ENCODE measurements at regions not wholly inside any gene's neighbourhood (a gene's known extent, or its start where the extent isn't known, plus 50 kb on each side); places are given as distances from the start of the nearest gene placed in this dataset.

DNA sequence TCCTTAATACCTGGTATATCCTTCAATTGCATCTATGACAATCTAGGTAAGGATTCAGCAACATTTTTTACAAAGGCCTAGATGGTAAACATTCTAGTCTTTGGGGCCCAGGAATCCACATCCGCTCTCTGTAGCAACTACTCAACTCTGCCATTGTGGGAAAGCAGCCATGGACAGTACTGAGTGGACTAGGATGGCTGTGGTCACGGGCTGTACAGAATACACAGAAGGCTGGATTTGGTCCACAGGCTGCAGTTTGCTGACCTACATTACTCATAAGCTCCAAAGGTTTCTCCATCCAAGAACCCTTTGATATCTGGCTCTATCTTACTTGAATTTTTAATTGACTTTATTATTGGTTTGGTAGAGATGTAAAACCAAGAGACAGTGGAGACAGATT lies 418.3 kb upstream of the LRRTM1 start:
- Histone ChIP-seq H3K36me3 (ENCODE audit: control insufficient read depth, insufficient read depth, low read length) (no peaks in the 10 kb centered on the region), H3K4me1 (ENCODE audit: control insufficient read depth, insufficient read depth, low read length) (no peaks in the 10 kb centered on the region), H3K27ac (ENCODE audit: low read length) (no peak overlapping the region), H3K9me3 (ENCODE audit: control insufficient read depth, insufficient read depth, low read length) (peaks cover 16% of the 10 kb centered on the region), H3K4me3 (ENCODE audit: low read length) (no peak overlapping the region), H3K27me3 (ENCODE audit: control insufficient read depth, insufficient read depth, low read length) (no peaks in the 10 kb centered on the region)
- H3K9me3 Mint-ChIP-seq = peaks cover 10 to 14% of the 10 kb centered on the region in 2 donors
- intact Hi-C loops (cut with micrococcal nuclease) = no loop called here
- DNase-seq (no peak), ATAC-seq (no peak)
- H3K27ac Mint-ChIP-seq = no peak overlapping the region
- no peaks in the 10 kb centered on the region for H3K4me1 Mint-ChIP-seq
- TF ChIP-seq, protein P1, sequence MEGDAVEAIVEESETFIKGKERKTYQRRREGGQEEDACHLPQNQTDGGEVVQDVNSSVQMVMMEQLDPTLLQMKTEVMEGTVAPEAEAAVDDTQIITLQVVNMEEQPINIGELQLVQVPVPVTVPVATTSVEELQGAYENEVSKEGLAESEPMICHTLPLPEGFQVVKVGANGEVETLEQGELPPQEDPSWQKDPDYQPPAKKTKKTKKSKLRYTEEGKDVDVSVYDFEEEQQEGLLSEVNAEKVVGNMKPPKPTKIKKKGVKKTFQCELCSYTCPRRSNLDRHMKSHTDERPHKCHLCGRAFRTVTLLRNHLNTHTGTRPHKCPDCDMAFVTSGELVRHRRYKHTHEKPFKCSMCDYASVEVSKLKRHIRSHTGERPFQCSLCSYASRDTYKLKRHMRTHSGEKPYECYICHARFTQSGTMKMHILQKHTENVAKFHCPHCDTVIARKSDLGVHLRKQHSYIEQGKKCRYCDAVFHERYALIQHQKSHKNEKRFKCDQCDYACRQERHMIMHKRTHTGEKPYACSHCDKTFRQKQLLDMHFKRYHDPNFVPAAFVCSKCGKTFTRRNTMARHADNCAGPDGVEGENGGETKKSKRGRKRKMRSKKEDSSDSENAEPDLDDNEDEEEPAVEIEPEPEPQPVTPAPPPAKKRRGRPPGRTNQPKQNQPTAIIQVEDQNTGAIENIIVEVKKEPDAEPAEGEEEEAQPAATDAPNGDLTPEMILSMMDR (IDR thresholded peaks at IDR 0.05) = no peak
- H3K4me3 Mint-ChIP-seq = no peak overlapping the region
- peaks cover 18% of the 10 kb centered on the region for H3K36me3 Mint-ChIP-seq
- 87% methylated on average over 2 of the region's 2 CpGs for WGBS (ENCODE audit: insufficient coverage)
- no peaks in the 10 kb centered on the region for H3K27me3 Mint-ChIP-seq (ENCODE audit: low read depth in 2 of 2)

DNA sequence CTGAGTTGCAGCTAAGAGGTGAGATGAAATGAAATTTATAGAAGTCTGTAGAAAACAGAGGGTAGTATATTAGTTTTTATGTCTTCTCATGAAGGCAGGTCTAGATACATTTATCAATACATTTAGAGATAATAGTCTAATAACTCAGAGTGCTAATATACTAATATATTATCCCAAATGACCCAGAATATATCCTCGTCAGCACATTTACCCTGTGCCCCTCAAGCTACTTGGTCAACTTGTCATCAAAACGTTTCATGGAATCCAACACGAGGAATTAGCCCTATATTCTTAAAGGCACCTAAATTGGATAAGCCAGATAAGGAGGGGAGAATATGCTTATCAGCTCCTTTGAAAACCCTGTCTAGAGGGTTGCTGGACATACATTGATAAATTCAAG lies 415.1 kb upstream of the LRRTM1 start:
- Histone ChIP-seq H3K27me3 (ENCODE audit: control insufficient read depth, insufficient read depth, low read length) (no peaks in the 10 kb centered on the region), H3K4me1 (ENCODE audit: control insufficient read depth, insufficient read depth, low read length) (no peaks in the 10 kb centered on the region), H3K27ac (ENCODE audit: low read length) (no peak overlapping the region), H3K9me3 (ENCODE audit: control insufficient read depth, insufficient read depth, low read length) (peaks cover 7% of the 10 kb centered on the region), H3K4me3 (ENCODE audit: low read length) (no peak overlapping the region), H3K36me3 (ENCODE audit: control insufficient read depth, insufficient read depth, low read length) (no peaks in the 10 kb centered on the region)
- Mint-ChIP-seq H3K36me3 (peaks cover 14% of the 10 kb centered on the region), H3K9me3 (peaks cover 12 to 14% of the 10 kb centered on the region in 2 donors), H3K27ac (no peak overlapping the region), H3K4me1 (no peaks in the 10 kb centered on the region), H3K4me3 (no peak overlapping the region), H3K27me3 (ENCODE audit: low read depth in 2 of 2) (no peaks in the 10 kb centered on the region)
- no peak for ATAC-seq
- TF ChIP-seq, protein P1 (IDR thresholded peaks at IDR 0.05) = no peak
- intact Hi-C loops (cut with micrococcal nuclease) = no loop called here
- 84% methylated on average over 3 of the region's 3 CpGs for WGBS (ENCODE audit: insufficient coverage)
- no peak for DNase-seq

- Histone ChIP-seq H3K27ac (ENCODE audit: low read length) (no peak overlapping the region), H3K27me3 (ENCODE audit: control insufficient read depth, insufficient read depth, low read length) (no peaks in the 10 kb centered on the region), H3K4me3 (ENCODE audit: low read length) (no peak overlapping the region), H3K36me3 (ENCODE audit: control insufficient read depth, insufficient read depth, low read length) (no peaks in the 10 kb centered on the region), H3K4me1 (ENCODE audit: control insufficient read depth, insufficient read depth, low read length) (no peaks in the 10 kb centered on the region), H3K9me3 (ENCODE audit: control insufficient read depth, insufficient read depth, low read length) (peaks cover 4% of the 10 kb centered on the region)
- WGBS (ENCODE audit: insufficient coverage) = 62% methylated on average over 1 of the region's 1 CpG
- H3K4me3 Mint-ChIP-seq = no peak overlapping the region
- TF ChIP-seq, protein P1 (IDR thresholded peaks at IDR 0.05) = no peak
- intact Hi-C loops (cut with micrococcal nuclease) = no loop called here
- H3K9me3 Mint-ChIP-seq = peaks cover 17 to 18% of the 10 kb centered on the region in 2 donors
- DNase-seq = no peak
- H3K27me3 Mint-ChIP-seq (ENCODE audit: low read depth in 2 of 2) = no peaks in the 10 kb centered on the region
- no peak overlapping the region for H3K27ac Mint-ChIP-seq
- H3K36me3 Mint-ChIP-seq = peaks cover 6% of the 10 kb centered on the region
- ATAC-seq = no peak
- no peaks in the 10 kb centered on the region for H3K4me1 Mint-ChIP-seq
These were observed 410.9 kb upstream of the LRRTM1 start for GRCh38 chr2:80715433-80715832.

- Histone ChIP-seq H3K36me3 (ENCODE audit: control insufficient read depth, insufficient read depth, low read length) (no peaks in the 10 kb centered on the region), H3K27me3 (ENCODE audit: control insufficient read depth, insufficient read depth, low read length) (no peaks in the 10 kb centered on the region), H3K9me3 (ENCODE audit: control insufficient read depth, insufficient read depth, low read length) (peaks cover 2% of the 10 kb centered on the region), H3K27ac (ENCODE audit: low read length) (no peak overlapping the region), H3K4me3 (ENCODE audit: low read length) (no peak overlapping the region), H3K4me1 (ENCODE audit: control insufficient read depth, insufficient read depth, low read length) (no peaks in the 10 kb centered on the region)
- TF ChIP-seq, protein P1 (IDR thresholded peaks at IDR 0.05) = no peak
- no peak overlapping the region for H3K4me3 Mint-ChIP-seq
- H3K36me3 Mint-ChIP-seq = peaks cover 6% of the 10 kb centered on the region
- no peaks in the 10 kb centered on the region for H3K27me3 Mint-ChIP-seq (ENCODE audit: low read depth in 2 of 2)
- ATAC-seq (no peak), DNase-seq (no peak)
- H3K9me3 Mint-ChIP-seq = peaks cover 21 to 22% of the 10 kb centered on the region in 2 donors
- intact Hi-C loops (cut with micrococcal nuclease) = no loop called here
- no peaks in the 10 kb centered on the region for H3K4me1 Mint-ChIP-seq
- no peak overlapping the region for H3K27ac Mint-ChIP-seq
These were observed 407.4 kb upstream of the LRRTM1 start for GRCh38 chr2:80711915-80712314.

All from natural killer cell (primary cell).